SK-N-SH treated with all-trans-retinoic acid at 6 μM for 48 hours (cell line): ENCODE measurements at regions not wholly inside any gene's neighbourhood (a gene's known extent, or its start where the extent isn't known, plus 50 kb on each side); places are given as distances from the start of the nearest gene placed in this dataset.

Source experiments
- BACH2 ChIP-seq: fragments of 250-450 bp; sonication (Bioruptor Pico); IDR thresholded peaks from 2 replicates; pipeline ENCODE4 v1.9.0; 2021; ENCODE audit warnings: mild to moderate bottlenecking, borderline replicate concordance
- ESRRG ChIP-seq: fragments of 250-450 bp; sonication (Bioruptor Pico); IDR thresholded peaks from 2 replicates; pipeline ENCODE4 v1.6.1; 2021; ENCODE audit warnings: mild to moderate bottlenecking
- RARB ChIP-seq: fragments of 250-450 bp; sonication (Bioruptor Pico); IDR thresholded peaks from 2 replicates; pipeline ENCODE4 v1.8.0; 2021; ENCODE audit warnings: mild to moderate bottlenecking, moderate library complexity
- SNAI2 ChIP-seq: fragments of 250-450 bp; sonication (Bioruptor Pico); IDR thresholded peaks from 2 replicates; pipeline ENCODE4 v1.5.0; 2020; ENCODE audit warnings: mild to moderate bottlenecking, moderate library complexity
- TOX ChIP-seq: fragments of 250-450 bp; sonication (Bioruptor Pico); IDR thresholded peaks from 2 replicates; pipeline ENCODE4 v1.8.0; 2021; ENCODE audit warnings: mild to moderate bottlenecking, moderate library complexity, borderline replicate concordance
- ZC3H10 ChIP-seq: fragments of 250-450 bp; sonication (Bioruptor Pico); IDR thresholded peaks from 2 replicates; pipeline ENCODE4 v1.5.1; 2021; ENCODE audit warnings: mild to moderate bottlenecking, moderate library complexity
- ZFP3 ChIP-seq: fragments of 250-450 bp; sonication (Bioruptor Pico); IDR thresholded peaks from 2 replicates; pipeline ENCODE4 v1.5.0; 2020; ENCODE audit warnings: mild to moderate bottlenecking, moderate library complexity
- ZFP30 ChIP-seq: fragments of 450-650 bp; formaldehyde crosslinking; IDR thresholded peaks from 2 replicates; pipeline ENCODE4 v1.5.0; 2022; ENCODE audit warnings: mild to moderate bottlenecking, moderate library complexity
- ZNF70 ChIP-seq: fragments of 450-650 bp; formaldehyde crosslinking; IDR thresholded peaks from 2 replicates; pipeline ENCODE4 v1.5.0; 2020; ENCODE audit warnings: mild to moderate bottlenecking, moderate library complexity
- TF ChIP-seq, protein P1 (sequence below): fragments of 250-450 bp; sonication (Bioruptor Pico); IDR thresholded peaks from 2 replicates; pipeline ENCODE4 v1.8.0; 2020; ENCODE audit warnings: mild to moderate bottlenecking, moderate library complexity, borderline replicate concordance
- TF ChIP-seq, protein P2 (sequence below): fragments of 250-450 bp; sonication (Bioruptor Pico); IDR thresholded peaks from 2 replicates; pipeline ENCODE4 v1.8.0; 2021; ENCODE audit warnings: low read depth, mild to moderate bottlenecking, moderate library complexity, borderline replicate concordance
- TF ChIP-seq, protein P3 (sequence below): fragments of 250-450 bp; sonication (Bioruptor Pico); IDR thresholded peaks from 2 replicates; pipeline ENCODE4 v1.5.1; 2020; ENCODE audit warnings: low read depth, mild to moderate bottlenecking, moderate library complexity

DNA sequence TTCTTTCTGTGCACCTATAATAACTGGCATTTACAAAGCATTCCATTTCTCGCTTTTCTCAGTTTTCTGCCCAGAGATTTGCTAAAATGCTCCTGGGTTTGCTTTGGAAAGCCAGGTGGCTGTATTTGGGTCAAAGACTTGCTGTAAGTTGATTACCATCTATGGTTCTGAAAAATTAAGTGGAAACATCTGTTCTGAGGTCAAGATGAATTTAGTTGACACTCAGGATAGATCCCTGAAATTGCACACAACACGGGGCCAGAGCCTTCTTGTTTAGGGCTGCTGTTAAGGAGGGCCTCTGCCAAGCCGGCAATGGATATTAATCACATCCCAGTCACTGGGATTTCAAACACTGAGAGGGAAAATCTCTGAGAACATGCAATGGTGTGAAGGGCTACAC lies 111.6 kb upstream of the GLI3 start:
- TF ChIP-seq ZFP3 (CRISPR knock-in tag) (no peak), SNAI2 (CRISPR knock-in tag) (no peak), TOX (CRISPR knock-in tag) (no peak), ZNF70 (CRISPR knock-in tag) (no peak), ESRRG (CRISPR knock-in tag) (no peak), BACH2 (CRISPR knock-in tag) (no peak), ZC3H10 (CRISPR knock-in tag) (no peak), RARB (CRISPR knock-in tag) (no peak), ZFP30 (CRISPR knock-in tag) (no peak)
- TF ChIP-seq, protein P1, sequence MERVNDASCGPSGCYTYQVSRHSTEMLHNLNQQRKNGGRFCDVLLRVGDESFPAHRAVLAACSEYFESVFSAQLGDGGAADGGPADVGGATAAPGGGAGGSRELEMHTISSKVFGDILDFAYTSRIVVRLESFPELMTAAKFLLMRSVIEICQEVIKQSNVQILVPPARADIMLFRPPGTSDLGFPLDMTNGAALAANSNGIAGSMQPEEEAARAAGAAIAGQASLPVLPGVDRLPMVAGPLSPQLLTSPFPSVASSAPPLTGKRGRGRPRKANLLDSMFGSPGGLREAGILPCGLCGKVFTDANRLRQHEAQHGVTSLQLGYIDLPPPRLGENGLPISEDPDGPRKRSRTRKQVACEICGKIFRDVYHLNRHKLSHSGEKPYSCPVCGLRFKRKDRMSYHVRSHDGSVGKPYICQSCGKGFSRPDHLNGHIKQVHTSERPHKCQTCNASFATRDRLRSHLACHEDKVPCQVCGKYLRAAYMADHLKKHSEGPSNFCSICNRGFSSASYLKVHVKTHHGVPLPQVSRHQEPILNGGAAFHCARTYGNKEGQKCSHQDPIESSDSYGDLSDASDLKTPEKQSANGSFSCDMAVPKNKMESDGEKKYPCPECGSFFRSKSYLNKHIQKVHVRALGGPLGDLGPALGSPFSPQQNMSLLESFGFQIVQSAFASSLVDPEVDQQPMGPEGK (CRISPR knock-in tag): no peak
- TF ChIP-seq, protein P2, sequence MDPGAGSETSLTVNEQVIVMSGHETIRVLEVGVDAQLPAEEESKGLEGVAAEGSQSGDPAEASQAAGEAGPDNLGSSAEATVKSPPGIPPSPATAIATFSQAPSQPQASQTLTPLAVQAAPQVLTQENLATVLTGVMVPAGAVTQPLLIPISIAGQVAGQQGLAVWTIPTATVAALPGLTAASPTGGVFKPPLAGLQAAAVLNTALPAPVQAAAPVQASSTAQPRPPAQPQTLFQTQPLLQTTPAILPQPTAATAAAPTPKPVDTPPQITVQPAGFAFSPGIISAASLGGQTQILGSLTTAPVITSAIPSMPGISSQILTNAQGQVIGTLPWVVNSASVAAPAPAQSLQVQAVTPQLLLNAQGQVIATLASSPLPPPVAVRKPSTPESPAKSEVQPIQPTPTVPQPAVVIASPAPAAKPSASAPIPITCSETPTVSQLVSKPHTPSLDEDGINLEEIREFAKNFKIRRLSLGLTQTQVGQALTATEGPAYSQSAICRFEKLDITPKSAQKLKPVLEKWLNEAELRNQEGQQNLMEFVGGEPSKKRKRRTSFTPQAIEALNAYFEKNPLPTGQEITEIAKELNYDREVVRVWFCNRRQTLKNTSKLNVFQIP (CRISPR knock-in tag): no peak
- TF ChIP-seq, protein P3, sequence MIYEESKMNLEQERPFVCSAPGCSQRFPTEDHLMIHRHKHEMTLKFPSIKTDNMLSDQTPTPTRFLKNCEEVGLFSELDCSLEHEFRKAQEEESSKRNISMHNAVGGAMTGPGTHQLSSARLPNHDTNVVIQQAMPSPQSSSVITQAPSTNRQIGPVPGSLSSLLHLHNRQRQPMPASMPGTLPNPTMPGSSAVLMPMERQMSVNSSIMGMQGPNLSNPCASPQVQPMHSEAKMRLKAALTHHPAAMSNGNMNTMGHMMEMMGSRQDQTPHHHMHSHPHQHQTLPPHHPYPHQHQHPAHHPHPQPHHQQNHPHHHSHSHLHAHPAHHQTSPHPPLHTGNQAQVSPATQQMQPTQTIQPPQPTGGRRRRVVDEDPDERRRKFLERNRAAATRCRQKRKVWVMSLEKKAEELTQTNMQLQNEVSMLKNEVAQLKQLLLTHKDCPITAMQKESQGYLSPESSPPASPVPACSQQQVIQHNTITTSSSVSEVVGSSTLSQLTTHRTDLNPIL (CRISPR knock-in tag): no peak
